PFSK-1 (cell line): ENCODE measurements at regions not wholly inside any gene's neighbourhood (a gene's known extent, or its start where the extent isn't known, plus 50 kb on each side); places are given as distances from the start of the nearest gene placed in this dataset.

Experiments
- POLR2AphosphoS5 ChIP-seq: IDR thresholded peaks from 2 replicates; pipeline ENCODE4 v1.6.1; 2012; ENCODE audit warnings: low read depth, mild to moderate bottlenecking, control low read depth, low read length, moderate library complexity
- REST ChIP-seq, 2 experiments: IDR thresholded peaks; 2 replicates each; pipeline versions ENCODE4 v1.6.1 to v1.8.0; 2011 to 2012; ENCODE audit warnings: low read depth in 2 of 2, low read length in 2 of 2, control low read depth in 1 of 2, inconsistent platforms in 1 of 2, mild to moderate bottlenecking in 1 of 2, moderate library complexity in 1 of 2; ENCODE audit not compliant: insufficient read depth in 1 of 2
- SIN3A ChIP-seq: IDR thresholded peaks from 2 replicates; pipeline ENCODE4 v1.6.1; 2012; ENCODE audit warnings: mild to moderate bottlenecking, low read length, moderate library complexity, borderline replicate concordance; ENCODE audit not compliant: insufficient read depth
- TAF1 ChIP-seq: IDR thresholded peaks from 2 replicates; pipeline ENCODE4 v1.6.1; 2012; ENCODE audit warnings: low read length, control low read depth, borderline replicate concordance; ENCODE audit not compliant: insufficient read depth

- TF ChIP-seq REST (IDR thresholded peaks at IDR 0.05; ENCODE audit: insufficient read depth in 1 of 2, low read depth in 2 of 2, low read length in 2 of 2) = no peak
- no peak for TF ChIP-seq POLR2AphosphoS5
- no peak for TF ChIP-seq SIN3A
- TF ChIP-seq TAF1 = no peak
Observed at GRCh38 chr13:93055233-93055632, 171.4 kb upstream of the GPC6 start.
